Uterus (tissue), 3 donors: ENCODE measurements at regions not wholly inside any gene's neighbourhood (a gene's known extent, or its start where the extent isn't known, plus 50 kb on each side); places are given as distances from the start of the nearest gene placed in this dataset.

Experiments
- DNase-seq, 2 donors: peaks; one replicate each; pipeline ENCODE4 v3.0.0-alpha.2; 2019 to 2020
- H3K27ac ChIP-seq, 2 donors: fragments of 200-600 bp; sonication (generic); 1 replicate in 1 of 2; 2 replicates in 1 of 2; pipeline ENCODE4 v1.5.1; 2016 to 2018
- H3K27me3 ChIP-seq, 2 donors: fragments of 200-600 bp; sonication (generic); one replicate each; pipeline ENCODE4 v1.5.1; 2018 to 2019; ENCODE audit warnings: control low read depth in 1 of 2
- H3K36me3 ChIP-seq, 2 donors: fragments of 200-600 bp; sonication (generic); one replicate each; pipeline ENCODE4 v1.5.1; 2019; ENCODE audit warnings: control low read depth in 1 of 2
- H3K4me1 ChIP-seq, 2 donors: fragments of 200-600 bp; sonication (generic); one replicate each; pipeline ENCODE4 v1.5.1; 2018 to 2019; ENCODE audit warnings: control low read depth in 1 of 2
- H3K4me3 ChIP-seq, 2 donors: fragments of 200-600 bp; sonication (generic); 1 replicate in 1 of 2; 2 replicates in 1 of 2; pipeline ENCODE4 v1.5.1; 2018 to 2019; ENCODE audit warnings: mild to moderate bottlenecking in 1 of 2
- H3K9me3 ChIP-seq, 2 donors: fragments of 200-600 bp; sonication (generic); one replicate each; pipeline ENCODE4 v1.5.1; 2019; ENCODE audit warnings: control low read depth in 1 of 2
- CTCF ChIP-seq, 4 experiments: fragments of 200-600 bp in 2 of 4; fragments of 450-650 bp in 2 of 4; sonication (generic) in 2 of 4; IDR thresholded peaks; one replicate each; pipeline ENCODE4 v1.5.1; 2016 to 2019; ENCODE audit warnings: antibody characterized with exemption in 4 of 4, mild to moderate bottlenecking in 2 of 4, moderate library complexity in 1 of 4
- POLR2A ChIP-seq, 2 donors: fragments of 450-650 bp; IDR thresholded peaks; one replicate each; pipeline ENCODE4 v1.6.1; 2016; ENCODE audit warnings: antibody characterized with exemption in 2 of 2, mild to moderate bottlenecking in 1 of 2, moderate library complexity in 1 of 2
- intact Hi-C: fragments of 100-400 bp; cut with DNase I; formaldehyde crosslinking; loops from one replicate; pipeline ENCODE4 v1.15.1; 2023; ENCODE audit warnings: low total_unique reads
- donor health status: DM: yes; HTN: yes; CAD: no.

- Histone ChIP-seq H3K9me3 (no peaks in the 10 kb centered on the region), H3K4me3 (no peak overlapping the region), H3K27me3 (no peaks in the 10 kb centered on the region), H3K4me1 (no peaks in the 10 kb centered on the region), H3K27ac (no peak overlapping the region), H3K36me3 (no peaks in the 10 kb centered on the region)
- DNase-seq: no peak
- intact Hi-C loops: no loop called here
- TF ChIP-seq CTCF (IDR thresholded peaks at IDR 0.05) (no peak), POLR2A (IDR thresholded peaks at IDR 0.05) (no peak)
Measured at GRCh38 chr4:57544811-57545654, 434.8 kb upstream of the IGFBP7 start.

GRCh38 chr4:57504797-57505530 lies 394.8 kb upstream of the IGFBP7 start:
- Histone ChIP-seq H3K36me3 (no peaks in the 10 kb centered on the region), H3K4me3 (no peak overlapping the region), H3K27ac (no peak overlapping the region), H3K27me3 (peaks cover 0 to 4% of the 10 kb centered on the region in 2 donors), H3K4me1 (no peaks in the 10 kb centered on the region), H3K9me3 (no peaks in the 10 kb centered on the region)
- DNase-seq: no peak
- intact Hi-C loops: no loop called here
- no peak for TF ChIP-seq POLR2A (IDR thresholded peaks at IDR 0.05)

GRCh38 chr4:57504139-57504538 lies 394.0 kb upstream of the IGFBP7 start:
- Histone ChIP-seq H3K9me3 (no peaks in the 10 kb centered on the region), H3K27me3 (peaks cover 0 to 4% of the 10 kb centered on the region in 2 donors), H3K4me3 (no peak overlapping the region), H3K4me1 (no peaks in the 10 kb centered on the region), H3K27ac (no peak overlapping the region), H3K36me3 (no peaks in the 10 kb centered on the region)
- DNase-seq: no peak
- intact Hi-C loops: no loop called here
- no peak for TF ChIP-seq POLR2A (IDR thresholded peaks at IDR 0.05)
- TF ChIP-seq CTCF (IDR thresholded peaks at IDR 0.05): no peak

- H3K36me3 ChIP-seq: no peaks in the 10 kb centered on the region
- TF ChIP-seq POLR2A (IDR thresholded peaks at IDR 0.05): no peak
- no peak for TF ChIP-seq CTCF (IDR thresholded peaks at IDR 0.05)
- H3K27me3 ChIP-seq: no peaks in the 10 kb centered on the region
- no peak for DNase-seq
- no peak overlapping the region for H3K4me3 ChIP-seq
- H3K27ac ChIP-seq: no peak overlapping the region
- H3K9me3 ChIP-seq: no peaks in the 10 kb centered on the region
- intact Hi-C loops: no loop called here
- H3K4me1 ChIP-seq: no peaks in the 10 kb centered on the region
Measured at GRCh38 chr4:57501720-57502119, 391.5 kb upstream of the IGFBP7 start.

- Histone ChIP-seq H3K4me3 (no peak overlapping the region), H3K9me3 (no peaks in the 10 kb centered on the region), H3K36me3 (no peaks in the 10 kb centered on the region), H3K4me1 (no peaks in the 10 kb centered on the region), H3K27me3 (no peaks in the 10 kb centered on the region), H3K27ac (no peak overlapping the region)
- TF ChIP-seq CTCF (IDR thresholded peaks at IDR 0.05) (no peak), POLR2A (IDR thresholded peaks at IDR 0.05) (no peak)
- DNase-seq: no peak
- intact Hi-C loops: no loop called here
Measured at GRCh38 chr4:57499786-57500185, 389.6 kb upstream of the IGFBP7 start.
